ENCODE measurements at regions not wholly inside any gene's neighbourhood (a gene's known extent, or its start where the extent isn't known, plus 50 kb on each side); places are given as distances from the start of the nearest gene placed in this dataset.

GRCh38 chr3:72316501-72317279 lies 531.6 kb downstream of the SHQ1 start:
- no peaks in the 10 kb centered on the region for H3K36me3 ChIP-seq (ENCODE audit: insufficient read depth)
- DNase-seq (ENCODE audit: low spot score), result no peak
- H2AFZ ChIP-seq, result no peak overlapping the region
- Mint-ChIP-seq H3K27me3 (ENCODE audit: insufficient read depth, low read depth, poor library complexity) (peaks cover 1% of the 10 kb centered on the region), H3K4me3 (no peak overlapping the region), H3K9me3 (no peaks in the 10 kb centered on the region), H3K4me1 (0 out of 3 replicates have a peak, but pooled peaks cover under 1% of the 10 kb centered on the region), H3K27ac (no peak overlapping the region), H3K36me3 (ENCODE audit: low read depth) (no peaks in the 10 kb centered on the region)
- H3K4me2 ChIP-seq, result no peak overlapping the region
- no peaks in the 10 kb centered on the region for H3K9me2 ChIP-seq (ENCODE audit: insufficient read depth)
- no peaks in the 10 kb centered on the region for H3K27me3 ChIP-seq (ENCODE audit: insufficient read depth)
- H3K4me1 ChIP-seq (ENCODE audit: insufficient read depth), result no peaks in the 10 kb centered on the region
- no peak for ATAC-seq
- H3F3A ChIP-seq (replicated peaks; ENCODE audit: low read depth), result no peaks in the 10 kb centered on the region
- H3K4me3 ChIP-seq, result no peak overlapping the region
- no peaks in the 10 kb centered on the region for H4K20me1 ChIP-seq (replicated peaks; ENCODE audit: insufficient read depth)
- TF ChIP-seq JUNB (IDR thresholded peaks at IDR 0.05; ENCODE audit: unreplicated experiment), result no peak
- no peak for TF ChIP-seq CREB1 (CRISPR knock-in tag; IDR thresholded peaks at IDR 0.05; ENCODE audit: low read depth)
- no peak for TF ChIP-seq ZNF462 (CRISPR knock-in tag; IDR thresholded peaks at IDR 0.05)
- no peak for TF ChIP-seq EZH2phosphoT487 (IDR thresholded peaks at IDR 0.05; ENCODE audit: unreplicated experiment)
- no peak for TF ChIP-seq NANOG (IDR thresholded peaks at IDR 0.05; ENCODE audit: borderline replicate concordance)
- TF ChIP-seq EZH2 (IDR thresholded peaks at IDR 0.05; ENCODE audit: low read depth, unreplicated experiment), result no peak
- TF ChIP-seq POLR2AphosphoS5 (IDR thresholded peaks at IDR 0.05; ENCODE audit: low read depth), result no peak
- TF ChIP-seq CTCF (conservative IDR thresholded peaks at IDR 0.05; ENCODE audit: low read depth in 2 of 2), result no peak
- TF ChIP-seq REST (IDR thresholded peaks at IDR 0.05; ENCODE audit: unreplicated experiment), result no peak
- TF ChIP-seq ZNF114 (CRISPR knock-in tag; IDR thresholded peaks at IDR 0.05), result no peak
- TF ChIP-seq ZNF331 (CRISPR knock-in tag; IDR thresholded peaks at IDR 0.05; ENCODE audit: low read depth), result no peak
- no peak for TF ChIP-seq ETS1 (IDR thresholded peaks at IDR 0.05)
- TF ChIP-seq STAT1 (IDR thresholded peaks at IDR 0.05; ENCODE audit: unreplicated experiment), result no peak
- H3K27ac ChIP-seq (ENCODE audit: low read depth), result no peak overlapping the region
- H3K79me2 ChIP-seq (replicated peaks; ENCODE audit: insufficient read depth), result no peaks in the 10 kb centered on the region
